HFFc6 (cell line): ENCODE measurements at regions not wholly inside any gene's neighbourhood (a gene's known extent, or its start where the extent isn't known, plus 50 kb on each side); places are given as distances from the start of the nearest gene placed in this dataset.

Source experiments
- DNase-seq: peaks from one replicate; pipeline ENCODE4 v3.0.0-alpha.2; 2018
- H3K27ac Mint-ChIP-seq: 2 replicates; pipeline ENCODE4 v1.8.0; 2020; ENCODE audit warnings: mild to moderate bottlenecking, mixed read lengths
- H3K27me3 Mint-ChIP-seq: 2 replicates; pipeline ENCODE4 v1.8.0; 2021; ENCODE audit warnings: mild to moderate bottlenecking, moderate library complexity, mixed read lengths; ENCODE audit not compliant: insufficient read depth
- H3K36me3 Mint-ChIP-seq: 2 replicates; pipeline ENCODE4 v1.8.0; 2021; ENCODE audit warnings: low read depth, mixed read lengths
- H3K4me1 Mint-ChIP-seq: 2 replicates; pipeline ENCODE4 v1.8.0; 2020; ENCODE audit warnings: low read depth, mixed read lengths
- H3K4me3 Mint-ChIP-seq: 2 replicates; pipeline ENCODE4 v1.8.0; 2020; ENCODE audit warnings: mild to moderate bottlenecking, moderate library complexity, mixed read lengths
- H3K9me3 Mint-ChIP-seq: 2 replicates; pipeline ENCODE4 v1.8.0; 2020; ENCODE audit warnings: mild to moderate bottlenecking, mixed read lengths
- CTCF ChIP-seq: fragments of 200-600 bp; sonication (generic); IDR thresholded peaks from 2 replicates; pipeline ENCODE4 v1.5.0; 2021; ENCODE audit warnings: antibody characterized with exemption, mild to moderate bottlenecking

GRCh38 chr22:27183474-27183873, 526.1 kb downstream of the MIAT start:
- no peaks in the 10 kb centered on the region for H3K9me3 Mint-ChIP-seq
- no peak for DNase-seq
- no peak for TF ChIP-seq CTCF
- H3K27ac Mint-ChIP-seq = no peak overlapping the region
- no peaks in the 10 kb centered on the region for H3K4me1 Mint-ChIP-seq
- H3K36me3 Mint-ChIP-seq = no peaks in the 10 kb centered on the region
- no peak overlapping the region for H3K4me3 Mint-ChIP-seq
- H3K27me3 Mint-ChIP-seq = peaks cover 34% of the 10 kb centered on the region

GRCh38 chr22:27185099-27185709, 527.8 kb downstream of the MIAT start:
- no peak overlapping the region for H3K27ac Mint-ChIP-seq
- H3K9me3 Mint-ChIP-seq = no peaks in the 10 kb centered on the region
- no peak for DNase-seq
- H3K4me3 Mint-ChIP-seq = no peak overlapping the region
- no peak for TF ChIP-seq CTCF
- no peaks in the 10 kb centered on the region for H3K36me3 Mint-ChIP-seq
- peaks cover 39% of the 10 kb centered on the region for H3K27me3 Mint-ChIP-seq
- H3K4me1 Mint-ChIP-seq = no peaks in the 10 kb centered on the region

DNA sequence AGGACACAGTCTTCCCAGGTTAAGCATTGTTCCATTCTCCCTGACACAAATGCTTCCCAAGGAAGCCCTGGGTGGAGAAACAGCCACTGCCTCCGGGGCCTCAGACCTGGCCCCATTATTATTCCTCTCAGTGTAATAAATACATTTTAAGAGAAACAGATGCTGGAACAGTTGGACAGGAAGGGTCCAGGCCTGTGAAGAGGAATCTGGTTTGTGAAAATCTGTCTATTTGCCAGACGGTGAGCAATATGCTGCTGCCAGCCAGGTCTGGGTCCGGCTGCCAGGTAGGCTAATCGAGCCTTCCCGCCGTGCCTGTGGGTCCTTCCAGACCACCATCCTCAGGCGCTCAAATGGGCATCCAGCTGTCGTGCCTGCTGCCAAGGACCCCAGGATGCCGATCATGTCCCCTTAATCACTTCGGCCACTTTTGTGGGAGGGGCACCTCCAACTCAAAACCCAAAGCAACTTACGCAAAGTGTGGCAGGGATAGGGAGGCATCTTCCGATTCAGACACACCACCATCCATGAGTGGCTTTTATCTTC, 528.4 kb downstream of the MIAT start:
- H3K4me1 Mint-ChIP-seq = no peaks in the 10 kb centered on the region
- H3K36me3 Mint-ChIP-seq = no peaks in the 10 kb centered on the region
- H3K9me3 Mint-ChIP-seq = no peaks in the 10 kb centered on the region; the same call in 1 of the 2 replicates
- no peak for DNase-seq
- no peak overlapping the region for H3K4me3 Mint-ChIP-seq
- H3K27me3 Mint-ChIP-seq = peaks cover 36% of the 10 kb centered on the region
- H3K27ac Mint-ChIP-seq = no peak overlapping the region
- no peak for TF ChIP-seq CTCF

DNA sequence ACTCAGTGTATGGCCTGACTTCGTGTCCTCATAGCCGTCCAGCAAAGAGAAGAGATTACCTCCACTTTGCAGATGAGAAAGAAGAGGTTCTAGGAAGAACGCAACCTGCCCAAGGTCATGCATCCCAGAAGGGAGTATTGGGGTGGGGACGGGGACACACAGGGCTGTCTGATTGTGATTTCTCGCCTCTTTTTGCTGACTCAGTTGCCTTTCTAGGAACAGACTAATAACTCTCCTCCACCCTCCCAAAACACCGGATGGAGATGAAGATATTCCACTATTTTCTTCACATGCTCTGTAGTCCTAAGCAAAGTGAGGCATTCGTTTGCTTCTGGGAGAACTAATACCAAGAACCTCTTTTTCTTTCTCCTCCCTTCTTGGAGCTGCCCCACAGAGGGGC, 529.3 kb downstream of the MIAT start:
- Mint-ChIP-seq H3K4me3 (no peak overlapping the region), H3K27me3 (peaks cover 29% of the 10 kb centered on the region)

GRCh38 chr22:27192135-27192829, 534.9 kb downstream of the MIAT start:
- Mint-ChIP-seq H3K4me3 (no peak overlapping the region), H3K9me3 (peaks cover 4% of the 10 kb centered on the region; the same call in 1 of the 2 replicates), H3K4me1 (no peaks in the 10 kb centered on the region), H3K27ac (no peak overlapping the region), H3K36me3 (no peaks in the 10 kb centered on the region), H3K27me3 (peaks cover 9% of the 10 kb centered on the region)
- no peak for TF ChIP-seq CTCF
- DNase-seq = no peak

More for the DNA sequence above, 529.3 kb downstream of the MIAT start:
- no peak for DNase-seq
- H3K27ac Mint-ChIP-seq = no peak overlapping the region
- no peaks in the 10 kb centered on the region for H3K36me3 Mint-ChIP-seq
- no peaks in the 10 kb centered on the region for H3K4me1 Mint-ChIP-seq
- H3K9me3 Mint-ChIP-seq = peaks cover 4% of the 10 kb centered on the region; the same call in 1 of the 2 replicates
- TF ChIP-seq CTCF = no peak
